Lower leg skin (tissue), 4 donors: ENCODE measurements at regions not wholly inside any gene's neighbourhood (a gene's known extent, or its start where the extent isn't known, plus 50 kb on each side); places are given as distances from the start of the nearest gene placed in this dataset.

Experiments used
- DNase-seq, 2 donors: peaks; one replicate each; pipeline ENCODE4 v3.0.0-alpha.2; 2019; ENCODE audit warnings: low spot score in 2 of 2
- H3K4me3 ChIP-seq: fragments of 200-600 bp; sonication (generic); 2 replicates; pipeline ENCODE4 v1.5.1; 2017; ENCODE audit warnings: mild to moderate bottlenecking, low read depth; ENCODE audit not compliant: poor library complexity, severe bottlenecking
- CTCF ChIP-seq, 3 donors: fragments of 450-650 bp; IDR thresholded peaks; one replicate each; pipeline ENCODE4 v1.5.1; 2016; ENCODE audit warnings: antibody characterized with exemption in 3 of 3, mild to moderate bottlenecking in 3 of 3, moderate library complexity in 2 of 3
- POLR2A ChIP-seq, 2 donors: fragments of 450-650 bp; IDR thresholded peaks; one replicate each; pipeline ENCODE4 v1.6.1; 2016 to 2017; ENCODE audit warnings: antibody characterized with exemption in 2 of 2, mild to moderate bottlenecking in 1 of 2, moderate library complexity in 1 of 2
- WGBS, 2 donors: methylation state at CpG; one replicate each; pipeline ENCODE4 v1.1.5; 2018; 5-methylcytosine and 5-hydroxymethylcytosine counted together
- intact Hi-C: fragments of 100-400 bp; cut with DNase I; formaldehyde crosslinking; loops from one replicate; pipeline ENCODE4 v1.15.0; 2023; ENCODE audit warnings: low total_unique reads

GRCh38 chr2:82526277-82526676, 1932.8 kb downstream of the SUCLG1 start:
- no peak for DNase-seq
- intact Hi-C loops: no loop called here
- TF ChIP-seq POLR2A (IDR thresholded peaks at IDR 0.05) (no peak), CTCF (IDR thresholded peaks at IDR 0.05) (no peak)
- 92 to 93% methylated on average over 7 of the region's 7 CpGs for WGBS, 2 donors
- no peak overlapping the region for H3K4me3 ChIP-seq

- no peak for DNase-seq
- TF ChIP-seq POLR2A (IDR thresholded peaks at IDR 0.05): no peak
- no peak for TF ChIP-seq CTCF (IDR thresholded peaks at IDR 0.05)
- H3K4me3 ChIP-seq: no peak overlapping the region
- intact Hi-C loops: no loop called here
- 87% methylated on average over 8 of the region's 8 CpGs for WGBS, 2 donors
Observed at GRCh38 chr2:82525744-82526143, 1933.3 kb downstream of the SUCLG1 start.

GRCh38 chr2:82524826-82525225, 1934.3 kb downstream of the SUCLG1 start:
- H3K4me3 ChIP-seq: no peak overlapping the region
- no peak for TF ChIP-seq POLR2A (IDR thresholded peaks at IDR 0.05)
- TF ChIP-seq CTCF (IDR thresholded peaks at IDR 0.05): no peak
- WGBS, 2 donors: 93 to 94% methylated on average over 7 of the region's 7 CpGs
- no peak for DNase-seq
- intact Hi-C loops: no loop called here

GRCh38 chr2:82511894-82512293, 1947.2 kb downstream of the SUCLG1 start:
- no peak for DNase-seq
- no peak overlapping the region for H3K4me3 ChIP-seq
- intact Hi-C loops: no loop called here
- TF ChIP-seq CTCF (IDR thresholded peaks at IDR 0.05) (no peak), POLR2A (IDR thresholded peaks at IDR 0.05) (no peak)
- 95 to 96% methylated on average over 1 of the region's 1 CpG for whole genome bisulfite sequencing, 2 donors

- DNase-seq: no peak
- 83 to 90% methylated on average over 2 of the region's 2 CpGs for WGBS, 2 donors
- TF ChIP-seq CTCF (IDR thresholded peaks at IDR 0.05): no peak
- no peak for TF ChIP-seq POLR2A (IDR thresholded peaks at IDR 0.05)
- intact Hi-C loops: no loop called here
- no peak overlapping the region for H3K4me3 ChIP-seq
Observed at GRCh38 chr2:82508702-82509101, 1950.4 kb downstream of the SUCLG1 start.

GRCh38 chr2:82507657-82508056, 1951.4 kb downstream of the SUCLG1 start:
- intact Hi-C loops: no loop called here
- TF ChIP-seq POLR2A (IDR thresholded peaks at IDR 0.05): no peak

More at GRCh38 chr2:82507657-82508056, 1951.4 kb downstream of the SUCLG1 start:
- no peak for DNase-seq
- no peak overlapping the region for H3K4me3 ChIP-seq
- 89 to 92% methylated on average over 11 of the region's 11 CpGs for WGBS, 2 donors
